Astrocyte of the cerebellum (primary cell): ENCODE measurements at regions not wholly inside any gene's neighbourhood (a gene's known extent, or its start where the extent isn't known, plus 50 kb on each side); places are given as distances from the start of the nearest gene placed in this dataset.

Source experiments
- DNase-seq: peaks from one replicate; pipeline ENCODE4 v3.0.0-alpha.2; 2011; ENCODE audit warnings: low read depth
- H3K4me3 ChIP-seq: 2 replicates; pipeline ENCODE4 v1.5.1; 2011; ENCODE audit warnings: mild to moderate bottlenecking, low read depth, low read length, moderate library complexity
- CTCF ChIP-seq: IDR thresholded peaks from 2 replicates; pipeline ENCODE4 v1.5.1; 2012; ENCODE audit warnings: low read length, low read depth, moderate library complexity, mild to moderate bottlenecking; ENCODE audit errors: missing control alignments
- in situ Hi-C: cut with HindIII; loops from 2 replicates; pipeline ENCODE4 v1.10.0; 2017; ENCODE audit warnings: low sequenced_read_pairs

GRCh38 chr18:9009703-9010488 is 92.6 kb upstream of the NDUFV2 start:
- no peak overlapping the region for H3K4me3 ChIP-seq
- in situ Hi-C loops = no loop called here
- TF ChIP-seq CTCF = no peak
- no peak for DNase-seq

GRCh38 chr18:9011431-9011830 is 91.1 kb upstream of the NDUFV2 start:
- no peak overlapping the region for H3K4me3 ChIP-seq
- no peak for DNase-seq
- in situ Hi-C loops = no loop called here
- no peak for TF ChIP-seq CTCF

GRCh38 chr18:9013926-9014373 is 88.5 kb upstream of the NDUFV2 start:
- no peak overlapping the region for H3K4me3 ChIP-seq
- in situ Hi-C loops = no loop called here
- TF ChIP-seq CTCF = no peak
- no peak for DNase-seq

GRCh38 chr18:9015689-9016088 is 86.8 kb upstream of the NDUFV2 start:
- no peak for DNase-seq
- in situ Hi-C loops = no loop called here
- H3K4me3 ChIP-seq = no peak overlapping the region
- no peak for TF ChIP-seq CTCF

GRCh38 chr18:9016633-9017166 is 85.8 kb upstream of the NDUFV2 start:
- DNase-seq = no peak
- no peak for TF ChIP-seq CTCF
- in situ Hi-C loops = no loop called here
- H3K4me3 ChIP-seq = peak overlapping the region; percentile 22

- no peak for TF ChIP-seq CTCF
- peak; percentile 89 for DNase-seq
- H3K4me3 ChIP-seq = peak overlapping the region; percentile 22
- in situ Hi-C loops = no loop called here
Measured at GRCh38 chr18:9017167-9017904, 85.2 kb upstream of the NDUFV2 start.
